Prostate gland (tissue), 2 donors: ENCODE measurements at regions not wholly inside any gene's neighbourhood (a gene's known extent, or its start where the extent isn't known, plus 50 kb on each side); places are given as distances from the start of the nearest gene placed in this dataset.

ENCODE experiments used
- CTCF ChIP-seq, 4 experiments: fragments of 200-600 bp in 2 of 4; fragments of 450-650 bp in 2 of 4; sonication (generic) in 2 of 4; IDR thresholded peaks; 1 replicate in 3 of 4; 2 replicates in 1 of 4; pipeline ENCODE4 v1.5.1; 2016 to 2019; ENCODE audit warnings: antibody characterized with exemption in 4 of 4, mild to moderate bottlenecking in 2 of 4, moderate library complexity in 2 of 4
- POLR2A ChIP-seq: fragments of 450-650 bp; IDR thresholded peaks from one replicate; pipeline ENCODE4 v1.6.1; 2016; ENCODE audit warnings: antibody characterized with exemption, mild to moderate bottlenecking
- POLR2AphosphoS5 ChIP-seq: sonication (generic); formaldehyde crosslinking; IDR thresholded peaks from one replicate; pipeline ENCODE4 v1.6.1; 2017; ENCODE audit warnings: antibody characterized with exemption

- TF ChIP-seq CTCF (IDR thresholded peaks at IDR 0.05) (no peak), POLR2AphosphoS5 (peak; percentile 87), POLR2A (no peak)
Measured at GRCh38 chr6:137804637-137805036, 62.4 kb upstream of the TNFAIP3 start.
